ENCODE measurements at regions not wholly inside any gene's neighbourhood (a gene's known extent, or its start where the extent isn't known, plus 50 kb on each side); places are given as distances from the start of the nearest gene placed in this dataset.
"Not testable (repeated sequence)": the region's sequence is repeated elsewhere in the genome, so short reads cannot be mapped to it uniquely, and the experiment has no call there.

DNA sequence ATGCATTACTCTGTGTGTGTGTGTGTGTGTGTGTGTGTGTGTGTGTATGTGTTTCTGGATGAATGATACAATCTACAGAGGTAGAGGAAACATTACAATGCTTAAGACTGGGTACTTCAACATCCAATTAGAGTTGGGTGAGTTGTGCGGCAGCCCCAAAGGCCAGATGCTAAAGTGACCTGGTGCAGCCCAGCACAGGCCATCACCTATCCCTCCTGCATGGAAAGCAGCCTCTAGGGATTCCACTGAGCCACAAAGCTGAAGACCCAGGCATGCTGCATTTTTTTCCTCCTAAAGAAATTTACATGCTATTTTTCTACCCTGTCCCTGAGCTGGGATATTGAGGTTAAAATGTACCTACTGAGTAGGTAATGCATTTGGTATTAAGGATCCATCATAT is 79.1 kb upstream of the ETAA1 start:
- no peak for DNase-seq

DNA sequence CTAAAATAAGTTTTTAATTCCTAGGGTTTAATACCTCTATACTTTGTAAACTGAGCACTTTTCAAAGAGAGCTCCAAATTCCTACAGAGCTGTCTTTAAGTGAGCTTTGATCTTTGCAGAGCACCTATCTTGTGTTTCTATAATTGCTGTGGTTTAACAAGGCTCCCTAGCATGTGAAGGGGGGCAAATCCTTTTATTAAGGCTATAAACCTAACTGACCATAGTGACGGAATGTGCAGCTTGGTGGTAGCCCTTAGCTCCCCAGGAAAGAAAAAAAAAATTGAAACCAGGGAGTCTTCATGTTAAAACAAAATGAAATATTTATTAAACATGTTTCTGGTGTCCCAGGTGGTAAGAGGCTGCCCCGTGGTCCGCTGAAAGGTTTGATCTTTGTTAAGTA is 78.6 kb upstream of the ETAA1 start:
- no peak for DNase-seq

DNA sequence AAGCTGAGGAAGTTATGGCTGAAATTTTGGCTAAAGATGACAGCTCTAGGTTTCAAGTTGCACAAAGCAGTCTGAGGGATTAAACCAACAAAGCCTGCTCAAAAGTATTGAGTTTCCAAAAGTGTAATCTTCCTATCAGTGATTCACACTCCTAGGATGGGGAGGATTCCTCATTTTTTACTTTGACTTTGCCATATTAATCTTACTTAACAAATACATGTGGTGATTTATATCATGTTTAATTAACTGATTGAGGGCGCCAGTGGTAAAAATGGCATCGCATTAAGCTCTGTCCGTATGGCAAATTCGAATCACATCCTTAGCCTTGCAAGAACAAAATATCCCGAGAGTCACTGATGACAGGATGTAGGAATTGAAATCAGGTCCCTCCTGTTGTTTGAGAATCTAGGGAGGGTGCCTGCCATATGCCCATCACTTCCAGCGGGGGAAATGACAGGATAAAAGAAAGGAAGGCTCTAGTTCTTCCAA is 78.1 kb upstream of the ETAA1 start:
- no peak for DNase-seq

DNA sequence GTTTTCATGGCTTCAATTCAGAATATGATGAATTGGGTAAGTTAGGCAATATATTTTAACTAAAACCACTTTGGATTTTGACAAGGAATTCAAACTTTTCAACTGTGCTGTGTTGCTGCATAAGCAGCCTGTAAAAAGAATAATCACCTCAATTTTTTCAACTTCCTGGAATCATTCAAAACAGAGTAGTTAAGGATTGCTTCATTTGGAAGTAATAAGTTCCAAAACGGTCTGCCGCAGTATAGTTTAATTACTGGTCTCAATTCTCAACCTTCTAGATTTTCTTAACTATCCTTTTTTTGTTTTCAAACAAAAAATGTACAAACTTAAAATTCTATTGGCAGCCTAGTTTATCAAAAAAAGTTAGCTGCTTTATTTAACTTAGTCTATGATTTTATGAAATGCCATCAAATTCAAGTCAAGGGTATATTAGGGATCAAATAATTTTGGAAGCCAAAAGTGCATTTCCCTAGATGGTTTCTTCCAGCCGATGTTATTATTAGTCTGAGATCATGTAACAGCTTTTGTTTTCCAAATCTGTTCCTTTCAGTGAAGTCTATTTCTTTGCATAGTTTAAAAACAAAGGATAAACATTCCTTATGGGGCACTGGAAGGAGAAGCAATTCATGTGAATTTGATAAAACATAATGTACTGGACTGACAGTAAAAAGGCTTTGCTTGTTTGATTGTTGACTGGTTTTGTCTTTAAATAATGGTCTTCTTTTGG is 76.1 kb upstream of the ETAA1 start:
- DNase-seq = no peak

DNA sequence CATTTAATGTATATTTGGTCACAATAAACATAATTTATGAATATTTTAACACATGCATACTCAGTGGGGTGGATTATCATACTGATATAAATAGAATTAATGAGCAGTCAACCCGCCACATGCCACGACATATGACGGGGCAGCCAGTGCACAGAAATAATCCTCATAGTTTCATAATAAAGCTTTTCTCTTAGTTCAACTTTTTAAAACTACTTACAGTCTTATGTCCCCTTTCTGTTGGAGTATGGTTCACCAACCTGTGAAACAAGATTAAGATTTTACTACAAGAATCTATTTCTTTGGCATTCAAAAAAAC is 75.6 kb upstream of the ETAA1 start:
- no peak for DNase-seq

DNA sequence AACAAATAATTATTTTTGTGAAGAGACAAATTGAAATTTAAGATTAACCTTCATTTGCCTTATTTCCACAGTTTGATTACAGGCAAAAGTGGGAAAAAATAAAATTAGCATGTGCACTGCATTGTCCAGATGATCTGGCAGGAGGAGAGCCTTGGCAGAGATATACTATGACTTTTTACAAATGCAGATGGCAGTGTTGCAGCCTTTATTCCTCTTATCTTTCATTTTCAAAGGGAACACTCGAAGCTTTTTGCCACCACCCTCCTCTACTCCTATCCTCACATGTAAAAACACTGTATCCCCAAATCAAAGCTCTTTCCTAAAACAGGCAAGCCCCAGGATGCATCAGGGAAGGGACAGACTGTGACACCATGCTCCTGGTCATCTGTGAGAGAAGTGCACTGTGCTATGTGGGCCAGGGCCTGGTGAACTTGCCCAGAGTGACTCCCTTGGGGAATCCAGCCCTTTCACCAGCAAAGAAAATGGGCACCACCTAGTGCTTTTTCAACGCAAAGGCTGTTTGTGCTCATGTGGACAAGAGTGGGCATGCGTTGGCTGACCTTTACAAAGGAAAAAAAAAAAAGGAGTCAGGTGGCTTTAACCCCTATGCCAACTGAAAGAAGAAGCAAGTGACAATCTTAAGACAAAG is 74.7 kb upstream of the ETAA1 start:
- peak; percentile 27 for DNase-seq

DNA sequence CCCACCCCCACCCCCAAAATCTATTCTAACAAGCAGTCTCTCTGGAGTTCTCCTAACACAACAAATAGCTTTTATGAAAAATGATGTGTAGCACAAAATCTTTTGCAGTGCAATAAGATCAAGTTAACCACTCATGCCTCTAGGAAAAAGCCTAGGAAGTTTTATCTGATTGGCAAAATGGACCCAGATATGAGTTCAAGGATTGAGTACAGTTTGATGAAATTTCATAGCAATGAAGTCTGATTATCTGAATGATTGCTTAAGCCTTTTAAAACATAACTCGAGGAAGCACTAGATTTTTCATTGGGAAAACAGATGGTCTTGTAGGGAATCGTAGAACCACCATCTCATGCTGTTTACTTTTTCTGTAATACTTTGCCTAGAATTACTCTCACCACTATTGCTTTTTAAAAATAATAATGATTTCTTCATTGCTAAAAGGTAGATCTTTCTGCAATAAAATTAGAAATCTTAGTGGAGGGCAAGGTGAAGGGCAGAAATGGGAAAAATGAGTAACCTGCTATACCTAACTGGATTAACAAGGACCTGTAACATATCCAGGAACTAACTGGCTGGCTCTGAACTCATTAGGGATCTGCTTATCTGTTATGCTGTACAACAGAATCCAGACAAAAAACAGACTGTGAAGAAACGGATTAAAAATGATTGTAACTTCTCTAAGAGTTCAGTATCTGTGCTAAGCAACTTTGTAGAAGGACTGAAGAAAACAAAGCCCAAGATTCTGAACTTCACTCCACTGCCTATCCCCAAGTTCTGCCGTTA is 73.7 kb upstream of the ETAA1 start:
- no peak for DNase-seq

DNA sequence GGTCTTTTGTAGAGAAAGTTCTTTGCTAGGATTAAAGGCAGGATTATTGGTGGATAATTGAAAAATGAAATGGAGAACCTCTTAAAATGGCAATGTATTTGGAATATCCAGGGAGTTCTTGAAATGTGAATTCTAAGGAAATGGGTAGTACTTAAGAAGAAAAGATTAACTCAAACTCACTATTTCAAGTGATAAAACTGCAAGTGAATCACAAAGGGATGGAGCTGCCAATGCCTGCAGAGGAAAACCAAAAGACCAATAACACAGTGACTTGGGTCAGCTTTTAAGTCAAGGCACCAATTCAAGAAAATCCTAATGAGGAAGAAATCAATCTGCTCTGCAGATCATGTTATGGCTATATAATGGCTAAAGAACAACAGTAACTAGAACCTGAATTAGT is 67.6 kb upstream of the ETAA1 start:
- no peak for DNase-seq

DNA sequence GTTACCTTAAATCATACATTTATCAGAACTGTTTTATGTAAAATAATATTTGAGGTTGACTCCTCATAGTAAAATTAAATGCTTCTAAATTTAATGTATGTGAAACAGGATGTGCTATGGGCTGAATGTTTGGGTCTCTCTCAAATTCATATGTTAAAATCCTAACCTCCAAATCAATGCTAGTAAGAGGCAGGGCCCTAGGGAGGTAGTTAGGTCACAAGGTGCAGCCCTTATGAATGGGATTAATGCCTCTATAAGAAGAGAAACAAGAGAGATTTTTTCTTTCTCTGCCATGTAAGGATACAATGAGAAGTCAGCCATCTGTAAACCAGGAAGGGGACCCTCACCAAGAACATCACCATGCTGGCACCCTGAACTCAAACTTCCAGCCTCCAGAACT is 67.2 kb upstream of the ETAA1 start:
- DNase-seq = no peak

DNA sequence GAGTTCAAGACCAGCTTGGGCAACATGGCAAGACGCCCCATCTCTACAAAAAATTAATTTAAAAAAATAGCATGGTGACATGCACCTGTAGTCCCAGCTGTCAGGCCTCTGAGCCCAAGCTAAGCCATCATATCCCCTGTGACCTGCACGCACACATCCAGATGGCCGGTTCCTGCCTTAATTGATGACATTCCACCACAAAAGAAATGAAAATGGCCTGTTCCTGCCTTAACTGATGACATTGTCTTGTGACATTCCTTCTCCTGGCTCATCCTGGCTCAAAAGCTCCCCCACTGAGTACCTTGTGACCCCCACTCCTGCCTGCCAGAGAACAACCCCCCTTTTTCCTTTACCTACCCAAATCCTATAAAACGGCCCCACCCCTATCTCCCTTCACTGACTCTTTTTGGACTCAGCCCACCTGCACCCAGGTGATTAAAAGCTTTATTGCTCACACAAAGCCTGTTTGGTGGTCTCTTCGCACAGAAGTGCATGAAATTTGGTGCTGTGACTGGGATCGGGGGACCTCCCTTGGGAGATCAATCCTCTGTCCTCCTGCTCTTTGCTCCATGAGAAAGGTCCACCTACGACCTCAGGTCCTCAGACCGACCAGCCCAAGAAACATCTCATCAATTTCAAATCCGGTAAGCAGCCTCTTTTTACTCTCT is 65.6 kb upstream of the ETAA1 start:
- not testable (repeated sequence) for DNase-seq

DNA sequence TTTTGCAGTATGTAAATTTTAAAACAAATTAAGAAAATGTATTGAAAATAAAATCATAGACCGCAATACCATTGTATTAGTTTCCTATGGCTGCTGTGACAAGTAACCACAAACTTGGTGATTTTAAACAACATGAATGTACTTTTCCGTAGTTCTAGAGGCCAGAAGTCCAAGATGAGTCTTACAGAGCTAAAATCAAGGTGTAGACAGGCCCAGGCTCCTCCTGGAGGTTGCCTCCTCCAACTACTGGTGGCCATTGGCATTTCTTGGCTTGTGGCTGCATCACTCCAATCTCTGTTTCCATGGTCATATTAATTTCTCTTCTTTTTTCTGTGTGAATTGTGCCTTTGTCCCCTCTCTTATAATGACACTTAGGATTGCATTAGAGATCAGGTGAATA is 59.2 kb upstream of the ETAA1 start:
- no peak for DNase-seq

DNA sequence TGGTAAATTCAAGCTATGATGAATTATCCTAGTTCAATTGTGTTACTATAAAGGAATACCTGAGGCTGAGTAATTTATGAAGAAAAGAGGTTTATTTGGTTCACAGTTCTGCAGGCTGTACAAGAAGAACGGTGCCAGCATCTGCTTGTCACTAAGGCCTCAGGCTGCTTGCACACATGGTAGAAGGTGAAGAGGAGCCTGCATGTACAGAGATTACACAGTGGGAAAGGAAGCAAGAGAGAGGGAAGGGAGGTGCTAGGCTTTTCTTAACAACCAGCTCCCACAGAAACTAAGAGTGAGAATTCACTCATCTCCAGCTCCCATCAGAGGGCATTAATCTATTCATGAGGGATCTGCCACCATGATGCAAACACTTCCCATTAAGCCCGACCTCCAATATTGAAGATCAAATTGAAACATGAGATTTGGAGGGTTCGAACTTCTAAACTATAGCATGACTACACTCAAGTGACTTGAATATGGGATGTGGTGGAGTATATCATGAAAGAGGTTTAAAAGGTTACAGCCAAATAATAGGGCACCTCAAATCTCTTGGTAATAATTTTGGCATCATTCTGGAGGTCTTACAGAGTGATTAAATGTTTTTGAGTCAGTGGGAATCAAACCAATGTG is 58.4 kb upstream of the ETAA1 start:
- DNase-seq = no peak

DNA sequence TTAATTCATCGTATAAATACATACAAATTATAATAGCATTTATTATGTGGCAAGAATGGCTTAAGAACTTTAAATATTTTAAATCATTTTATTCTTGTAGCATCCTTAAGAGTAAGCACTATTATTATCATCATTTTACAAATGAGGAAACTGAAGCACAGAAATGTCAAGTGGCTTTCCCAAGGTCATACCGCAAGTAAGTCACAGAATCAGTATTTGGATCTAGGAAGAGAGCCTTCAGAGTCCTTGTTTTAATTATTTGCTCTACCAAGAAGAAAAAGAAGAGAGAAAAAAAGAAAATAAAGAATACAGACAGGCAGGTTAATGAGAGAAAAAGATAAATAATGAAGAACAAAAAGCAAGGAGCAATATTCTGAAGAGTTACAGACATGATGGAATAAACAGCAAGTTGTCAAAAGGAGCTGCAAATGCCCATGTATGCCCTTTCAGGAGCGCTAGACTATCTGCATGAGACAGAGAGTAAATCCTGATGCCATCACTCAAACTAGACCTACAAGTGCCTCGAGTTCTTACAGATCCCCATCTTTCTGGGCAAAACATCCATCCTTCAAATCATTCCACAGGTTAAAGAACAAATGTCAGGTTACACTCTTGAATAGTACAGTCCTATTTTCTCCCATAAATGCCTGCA is 57.8 kb upstream of the ETAA1 start:
- no peak for DNase-seq

DNA sequence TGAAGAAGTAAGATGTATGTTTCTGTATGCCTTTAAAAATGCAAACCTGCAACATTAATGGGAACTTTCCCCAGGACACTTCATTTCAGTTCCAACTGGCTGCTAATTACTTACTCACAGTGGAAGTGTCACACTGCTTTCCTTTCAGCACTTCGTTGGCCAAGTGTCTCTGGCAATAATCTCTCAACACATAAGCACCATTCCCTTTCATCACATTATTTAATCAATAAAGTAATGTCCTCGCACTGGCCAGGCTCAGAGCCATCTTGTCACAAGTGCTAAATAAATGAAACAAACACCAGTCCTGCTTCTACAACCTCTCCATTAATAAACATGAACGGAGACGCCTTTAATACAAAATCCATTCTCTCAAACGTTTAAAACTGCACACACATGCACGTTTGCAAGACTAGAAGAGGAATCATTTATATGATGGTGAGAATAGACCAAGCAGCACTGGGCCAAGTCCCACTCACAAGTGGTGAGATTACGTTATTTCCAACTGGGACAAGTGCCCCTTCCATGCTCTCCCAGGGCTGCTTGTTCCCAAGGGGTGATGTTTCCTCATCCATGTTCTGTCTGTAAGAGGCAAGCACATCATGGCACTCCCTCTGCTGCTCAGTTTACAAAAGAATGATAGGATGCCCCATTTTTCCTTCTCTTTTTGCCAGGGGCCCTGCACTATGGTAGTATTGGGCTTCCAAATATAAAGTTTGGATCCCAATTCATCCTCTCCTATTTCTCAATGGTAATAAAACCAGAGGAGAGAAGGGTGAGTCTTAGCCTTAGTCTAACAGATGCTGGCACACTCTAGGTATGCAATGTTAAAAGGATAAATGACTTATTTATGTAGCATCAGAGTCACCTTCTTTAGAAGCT is 56.8 kb upstream of the ETAA1 start:
- DNase-seq = no peak

DNA sequence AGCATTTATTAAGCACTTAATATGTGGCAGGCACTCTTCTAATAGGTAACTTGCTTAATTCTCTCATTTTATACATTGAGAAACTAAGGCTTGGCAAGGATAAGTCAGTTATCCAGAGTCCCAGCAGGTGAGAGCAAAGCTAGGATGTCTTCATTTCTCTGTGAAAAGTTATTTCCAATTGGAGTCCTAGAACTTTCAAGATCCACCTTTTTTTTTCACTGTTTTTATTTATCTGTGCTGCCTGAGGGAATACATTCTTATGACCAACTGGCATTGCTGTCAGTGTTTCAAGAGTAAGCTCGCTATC is 56.2 kb upstream of the ETAA1 start:
- no peak for DNase-seq

DNA sequence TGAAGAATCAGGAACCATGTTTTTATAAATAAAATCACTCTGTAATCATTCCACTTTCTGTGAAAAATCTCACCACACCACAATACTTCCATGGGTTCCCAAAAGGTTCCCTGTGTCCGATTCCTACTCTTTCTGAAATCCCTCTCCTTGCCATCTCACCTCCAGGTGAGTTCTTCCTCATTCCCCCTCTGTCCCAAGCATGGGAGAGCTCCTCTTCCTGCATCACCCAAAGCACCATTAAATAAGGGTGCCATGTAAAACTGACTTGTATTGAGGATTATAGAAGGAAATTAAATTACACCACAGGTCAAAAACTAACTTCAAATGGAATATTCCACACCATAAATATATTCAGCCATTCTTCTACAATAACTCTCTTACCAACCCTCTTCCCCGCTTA is 55.8 kb upstream of the ETAA1 start:
- DNase-seq = no peak

DNA sequence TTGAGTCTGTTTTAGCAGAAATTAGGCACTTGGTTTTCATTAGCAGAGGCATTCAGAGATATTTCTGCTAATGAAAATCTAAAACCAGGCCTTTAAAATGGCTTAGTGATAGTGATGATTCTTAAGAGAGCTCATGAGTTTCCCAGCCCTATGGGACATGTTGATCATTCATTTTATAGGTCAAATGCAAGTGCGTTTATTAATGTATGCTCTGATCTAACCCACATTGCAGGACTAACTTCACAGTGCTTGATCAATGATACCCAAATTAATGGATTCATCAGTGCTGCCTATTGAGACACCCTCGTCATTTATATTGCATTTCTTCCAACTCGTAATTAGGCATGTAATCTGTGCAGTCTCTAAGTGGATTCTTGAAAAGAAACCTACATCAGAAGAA is 54.7 kb upstream of the ETAA1 start:
- DNase-seq = no peak

DNA sequence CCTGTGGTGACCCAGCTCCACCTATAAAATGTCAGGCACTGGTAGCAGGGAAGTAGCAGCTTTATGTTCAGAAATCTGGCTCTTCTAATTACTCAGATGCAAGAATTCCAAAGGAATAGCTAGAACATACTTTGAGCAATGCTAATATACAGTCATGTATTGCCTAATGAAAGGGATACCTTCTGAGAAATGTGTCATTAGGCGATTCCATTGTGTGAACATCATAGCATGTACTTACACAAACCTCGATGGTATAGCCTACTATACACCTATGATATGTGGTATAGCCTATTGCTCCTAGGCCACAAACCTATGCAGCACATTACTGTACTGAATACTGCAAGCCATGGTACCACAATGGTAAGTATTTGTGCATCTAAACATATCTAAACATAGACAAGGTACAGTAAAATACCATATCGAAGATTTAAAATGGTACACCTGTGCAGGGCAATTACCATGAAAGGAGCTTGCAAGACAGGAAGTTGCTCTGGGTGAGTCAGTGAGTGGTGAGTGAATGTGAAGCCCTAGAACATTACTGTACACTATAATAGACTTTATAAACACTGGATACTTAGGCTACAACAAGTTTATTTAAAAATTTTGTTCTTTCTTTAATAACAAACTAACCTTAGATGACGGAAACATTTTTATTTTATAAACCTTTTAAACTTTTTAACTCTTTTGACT is 50.3 kb upstream of the ETAA1 start:
- DNase-seq = no peak
